Bronchial epithelial cell (primary cell): ENCODE measurements at regions not wholly inside any gene's neighbourhood (a gene's known extent, or its start where the extent isn't known, plus 50 kb on each side); places are given as distances from the start of the nearest gene placed in this dataset.

Source experiments
- DNase-seq: peaks from one replicate; pipeline ENCODE4 v3.0.0-alpha.2; 2010; ENCODE audit warnings: low read depth
- FAIRE-seq: peaks from 2 replicates; lab custom pipeline; 2011; peaks lifted over from hg19 to GRCh38; lab: Jason Lieb, UNC
- H3K27me3 ChIP-seq: 2 replicates; pipeline ENCODE4 v1.5.1; 2011; ENCODE audit warnings: low read length; ENCODE audit not compliant: control insufficient read depth, insufficient read depth
- H3K36me3 ChIP-seq: 2 replicates; pipeline ENCODE4 v1.5.1; 2011; ENCODE audit warnings: low read length; ENCODE audit not compliant: control insufficient read depth, insufficient read depth
- H3K4me3 ChIP-seq: 2 replicates; pipeline ENCODE4 v1.5.1; 2011; ENCODE audit warnings: mild to moderate bottlenecking, low read depth, low read length, control low read depth
- CTCF ChIP-seq: IDR thresholded peaks from 2 replicates; pipeline ENCODE4 v1.5.1; 2011; ENCODE audit warnings: mild to moderate bottlenecking, moderate library complexity, low read length, control low read depth, inconsistent platforms; ENCODE audit not compliant: insufficient read depth, severe bottlenecking

- no peak for TF ChIP-seq CTCF
- Histone ChIP-seq H3K4me3 (no peak overlapping the region), H3K36me3 (no peaks in the 10 kb centered on the region), H3K27me3 (no peaks in the 10 kb centered on the region)
- no peak for FAIRE-seq
- no peak for DNase-seq
Observed at GRCh38 chr21:34199121-34199910, 125.9 kb downstream of the MRPS6 start.

DNA sequence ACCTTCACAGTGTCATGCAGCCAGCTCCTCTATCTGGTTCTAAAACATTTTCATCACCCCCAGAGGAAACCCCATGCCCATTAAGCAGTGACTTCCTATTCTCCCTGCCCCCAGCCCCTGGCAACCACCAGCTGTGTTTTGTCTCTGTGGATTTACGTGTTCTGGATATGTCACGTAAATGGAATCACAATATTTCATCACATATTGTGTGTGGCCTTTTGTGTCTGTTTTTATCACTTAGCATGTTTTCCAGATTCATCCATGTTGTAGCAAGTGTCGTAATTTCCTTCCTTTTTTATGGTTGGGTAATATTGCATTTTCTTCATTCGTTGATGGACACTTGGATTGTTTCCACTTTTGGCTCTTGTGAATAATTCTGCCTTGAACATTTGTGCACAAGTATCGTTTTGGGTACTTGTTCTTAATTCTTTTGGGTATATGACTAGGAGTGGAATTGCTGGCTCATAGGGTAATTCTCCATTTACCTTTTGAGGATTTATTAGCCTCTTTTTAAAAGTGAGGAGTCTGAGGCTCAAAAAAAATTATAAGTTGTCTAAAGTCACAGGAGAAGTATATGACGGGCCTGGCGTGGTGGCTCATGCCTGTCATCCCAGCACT, 127.0 kb downstream of the MRPS6 start:
- DNase-seq (no peak), FAIRE-seq (no peak)
- Histone ChIP-seq H3K4me3 (no peak overlapping the region), H3K36me3 (no peaks in the 10 kb centered on the region), H3K27me3 (no peaks in the 10 kb centered on the region)
- TF ChIP-seq CTCF, result no peak

DNA sequence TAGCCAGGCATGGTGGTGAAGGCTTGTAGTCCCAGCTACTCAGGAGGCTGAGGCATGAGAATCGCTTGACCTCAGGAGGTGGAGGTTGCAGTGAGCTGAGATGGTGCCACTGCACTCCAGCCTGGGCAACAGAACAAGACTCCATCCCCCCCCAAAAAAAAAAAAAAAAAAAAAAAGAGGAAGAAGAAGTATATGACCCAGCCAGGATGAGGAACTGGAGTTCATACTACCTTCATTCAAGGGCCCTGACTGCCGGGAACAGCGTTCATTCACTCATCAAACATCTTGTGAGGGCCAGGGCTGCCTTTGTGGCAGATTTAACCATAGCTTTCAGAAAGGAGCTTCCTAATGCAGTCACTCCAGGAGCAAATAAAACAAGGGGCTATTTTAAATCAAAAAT, 127.6 kb downstream of the MRPS6 start:
- no peak for TF ChIP-seq CTCF
- H3K27me3 ChIP-seq, result no peaks in the 10 kb centered on the region
- FAIRE-seq (no peak), DNase-seq (no peak)
- H3K36me3 ChIP-seq, result no peaks in the 10 kb centered on the region
- no peak overlapping the region for H3K4me3 ChIP-seq

DNA sequence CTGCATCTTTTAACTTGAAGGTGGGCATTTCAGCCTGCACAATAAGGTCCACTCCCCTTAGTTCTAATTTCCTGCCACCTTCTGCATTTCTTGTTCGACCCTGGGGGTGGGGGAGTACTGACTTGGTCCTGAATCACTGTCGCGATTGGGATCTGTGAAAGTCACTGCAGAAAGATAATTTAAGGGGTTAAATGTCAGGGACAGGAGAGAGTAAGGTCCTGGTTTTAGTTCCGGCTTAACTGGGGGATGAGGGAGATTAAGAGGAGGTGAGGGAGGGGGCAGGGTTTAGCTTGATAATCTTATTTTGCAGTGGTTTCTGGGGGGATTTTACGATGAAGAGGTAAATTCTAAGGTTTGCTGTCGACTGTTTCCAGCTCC, 128.1 kb downstream of the MRPS6 start:
- Histone ChIP-seq H3K36me3 (no peaks in the 10 kb centered on the region), H3K27me3 (no peaks in the 10 kb centered on the region), H3K4me3 (peak overlapping the region; percentile 16)
- no peak for TF ChIP-seq CTCF
- no peak for DNase-seq
- FAIRE-seq, result no peak

DNA sequence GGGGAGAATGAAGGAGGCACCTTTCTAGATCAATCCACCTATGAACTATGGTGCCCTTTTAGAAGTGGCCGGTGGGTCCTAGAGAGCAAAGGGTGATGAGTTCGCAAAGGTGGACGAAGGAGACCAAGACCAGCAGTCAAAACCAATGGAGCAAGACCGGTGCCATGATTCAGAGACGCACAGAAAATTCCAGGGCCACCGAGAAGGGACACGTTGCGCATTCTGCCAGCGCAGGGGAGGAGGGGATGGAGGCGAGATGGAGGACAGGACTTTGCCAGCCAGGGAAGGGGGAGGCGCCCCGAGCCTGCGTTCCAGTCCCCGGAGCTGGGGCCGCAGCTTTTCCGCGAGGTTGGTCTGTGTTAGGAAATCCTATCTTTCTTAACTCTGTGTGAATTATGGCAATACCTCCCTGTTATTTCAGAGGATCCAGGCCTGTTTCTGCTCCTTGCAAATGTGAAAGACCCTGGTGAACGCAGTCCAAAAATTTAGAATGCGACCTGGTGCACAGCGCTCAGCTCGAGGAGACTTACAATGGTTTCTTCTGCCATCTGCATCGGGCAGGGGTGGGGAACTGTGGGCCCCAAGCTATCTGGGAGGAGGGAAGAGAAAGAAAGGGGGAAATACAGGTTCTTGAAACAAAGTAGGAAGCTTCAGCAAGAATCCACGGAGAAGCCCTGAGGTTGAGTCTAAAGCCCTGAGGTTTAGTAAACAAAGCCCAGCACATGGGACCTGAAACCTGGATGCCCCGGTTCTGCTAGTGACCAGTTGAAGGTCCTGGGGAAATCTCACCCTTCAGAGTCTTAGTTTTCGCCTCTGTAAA, 129.4 kb downstream of the MRPS6 start:
- no peak for DNase-seq
- H3K27me3 ChIP-seq, result no peaks in the 10 kb centered on the region
- H3K4me3 ChIP-seq, result no peak overlapping the region
- no peaks in the 10 kb centered on the region for H3K36me3 ChIP-seq
- FAIRE-seq, result no peak
- no peak for TF ChIP-seq CTCF
